ENCODE measurements at regions not wholly inside any gene's neighbourhood (a gene's known extent, or its start where the extent isn't known, plus 50 kb on each side); places are given as distances from the start of the nearest gene placed in this dataset.

DNA sequence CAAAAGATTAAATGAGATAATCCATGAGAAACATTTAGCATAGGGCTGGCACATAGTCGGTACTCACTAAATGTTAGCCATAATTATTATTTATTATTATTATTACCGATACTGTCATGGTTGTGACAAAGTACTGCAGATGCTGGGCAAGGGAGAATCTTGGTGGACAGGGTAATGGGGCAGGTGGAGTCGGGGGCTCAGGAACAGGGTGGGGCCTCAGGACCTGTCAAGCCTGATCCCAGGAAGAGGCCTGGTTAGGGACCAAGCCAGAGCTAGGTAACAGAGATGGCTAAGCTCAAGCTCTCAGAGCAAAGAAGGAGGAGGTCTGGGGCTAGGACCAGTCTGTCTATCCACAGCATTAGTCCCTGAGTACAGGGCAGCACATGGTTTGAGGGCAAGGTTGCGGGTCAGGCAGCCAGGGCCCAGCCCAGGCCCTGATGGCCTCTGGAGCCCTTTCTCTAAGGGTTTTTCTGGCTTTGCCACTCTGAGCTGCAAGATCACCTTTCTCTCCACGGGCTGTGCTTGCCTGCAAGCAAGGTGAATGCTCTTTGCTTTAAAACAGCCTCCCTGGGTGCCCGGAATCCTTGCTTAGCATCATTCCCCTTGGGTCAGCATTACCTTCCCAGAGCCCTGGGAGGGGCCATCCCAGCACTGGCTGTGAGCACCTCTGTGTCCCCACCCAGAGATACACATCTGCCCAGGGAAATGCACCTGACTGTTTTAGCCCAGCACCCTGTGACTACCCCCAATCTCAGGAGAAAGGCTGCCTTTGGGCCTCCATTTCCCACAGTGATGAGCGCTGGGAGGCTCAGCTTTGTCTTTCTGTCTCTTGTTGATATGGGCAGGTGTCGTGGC lies 572.0 kb downstream of the PTPRU start:
- H3K9me3 ChIP-seq = no peaks in the 10 kb centered on the region
- peaks cover 44% of the 10 kb centered on the region for H3K27me3 ChIP-seq
- TF ChIP-seq EP300 (IDR thresholded peaks at IDR 0.05) (no peak), POLR2AphosphoS5 (IDR thresholded peaks at IDR 0.05) (no peak), CTCF (IDR thresholded peaks at IDR 0.05) (no peak), POLR2A (IDR thresholded peaks at IDR 0.05) (no peak)
- WGBS, 2 donors (ENCODE audit: low coverage in 1 of 2) = 83 to 90% methylated on average over 1 to 7 of the region's 8 CpGs
- no peak for ATAC-seq
- H3K4me1 ChIP-seq = no peaks in the 10 kb centered on the region
- H3K27ac ChIP-seq = no peak overlapping the region
- no peak overlapping the region for H3K4me3 ChIP-seq
- no peaks in the 10 kb centered on the region for H3K36me3 ChIP-seq

DNA sequence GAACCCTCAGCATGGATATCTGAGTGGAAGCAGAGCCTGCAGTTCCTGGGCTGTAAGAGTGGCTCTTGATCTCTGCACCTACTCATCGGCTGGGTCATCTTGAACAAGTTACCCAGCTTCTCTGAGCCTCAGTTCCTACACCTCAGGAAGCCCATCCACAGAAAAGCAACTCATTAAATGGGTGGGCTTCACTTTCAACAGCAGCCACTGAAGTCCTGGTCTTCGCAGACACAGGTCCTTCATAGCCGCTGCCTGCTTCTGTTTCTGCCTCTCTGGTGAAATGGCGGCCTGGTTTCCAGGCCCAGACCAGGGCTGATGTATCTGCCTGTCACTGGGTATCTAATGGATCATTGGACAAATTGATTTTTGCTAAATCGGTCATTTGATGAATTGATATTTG lies 571.4 kb downstream of the PTPRU start:
- Histone ChIP-seq H3K4me1 (no peaks in the 10 kb centered on the region), H3K9me3 (no peaks in the 10 kb centered on the region), H3K27ac (no peak overlapping the region), H3K27me3 (peaks cover 51% of the 10 kb centered on the region), H3K36me3 (no peaks in the 10 kb centered on the region), H3K4me3 (no peak overlapping the region)
- TF ChIP-seq EP300 (IDR thresholded peaks at IDR 0.05) (no peak), POLR2AphosphoS5 (IDR thresholded peaks at IDR 0.05) (no peak), POLR2A (IDR thresholded peaks at IDR 0.05) (no peak), CTCF (IDR thresholded peaks at IDR 0.05) (no peak)
- no peak for ATAC-seq
- 100% methylated on average over 2 to 3 of the region's 5 CpGs for WGBS, 2 donors (ENCODE audit: low coverage in 1 of 2)

DNA sequence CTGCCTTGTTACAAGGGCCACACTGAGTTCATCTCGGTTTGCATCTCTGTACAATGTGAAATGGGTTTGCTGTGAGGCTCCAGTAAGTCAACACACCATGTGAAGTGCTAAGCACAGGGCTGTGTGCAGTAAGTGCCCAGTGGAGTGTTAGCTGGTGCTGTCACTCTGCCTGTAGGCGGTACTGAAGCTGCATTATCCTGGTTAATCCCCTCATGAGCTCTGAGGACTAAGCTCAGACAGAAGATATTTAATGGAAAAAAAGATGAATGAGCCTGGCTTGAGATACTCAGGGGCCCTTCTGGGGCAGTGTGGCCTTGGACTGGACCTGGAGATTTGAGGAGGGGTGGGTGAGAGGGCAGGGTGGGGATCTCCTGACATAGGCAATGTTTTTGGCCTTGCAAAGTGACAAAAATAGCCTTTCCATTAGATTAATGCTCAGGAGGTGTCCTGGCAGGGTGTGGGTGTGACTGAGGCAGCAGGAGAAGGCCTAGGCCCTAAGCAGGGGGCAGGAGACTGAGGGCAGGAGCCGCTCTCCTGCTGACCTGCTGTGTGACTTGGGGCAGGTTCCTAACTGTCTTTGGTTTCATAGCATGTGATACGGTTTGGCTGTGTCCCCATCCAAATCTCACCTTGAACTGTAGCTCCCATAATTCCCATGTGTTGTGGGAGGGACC lies 570.5 kb downstream of the PTPRU start:
- WGBS, 2 donors (ENCODE audit: low coverage in 1 of 2) = 0 to 67% methylated on average over 1 to 3 of the region's 4 CpGs
- peaks cover 60% of the 10 kb centered on the region for H3K27me3 ChIP-seq
- H3K4me3 ChIP-seq = no peak overlapping the region
- TF ChIP-seq POLR2AphosphoS5 (IDR thresholded peaks at IDR 0.05) (no peak), POLR2A (IDR thresholded peaks at IDR 0.05) (no peak), EP300 (IDR thresholded peaks at IDR 0.05) (no peak), CTCF (IDR thresholded peaks at IDR 0.05) (no peak)
- H3K36me3 ChIP-seq = no peaks in the 10 kb centered on the region
- no peak overlapping the region for H3K27ac ChIP-seq
- ATAC-seq = no peak
- H3K4me1 ChIP-seq = peaks cover 0 to 4% (median 2%) of the 10 kb centered on the region in 3 donors
- no peaks in the 10 kb centered on the region for H3K9me3 ChIP-seq

- Histone ChIP-seq H3K27ac (no peak overlapping the region), H3K27me3 (peaks cover 68% of the 10 kb centered on the region), H3K9me3 (no peaks in the 10 kb centered on the region), H3K4me1 (peaks cover 0 to 9% (median 4%) of the 10 kb centered on the region in 3 donors), H3K4me3 (no peak overlapping the region), H3K36me3 (no peaks in the 10 kb centered on the region)
- no peak for ATAC-seq
- no peak for TF ChIP-seq EP300 (IDR thresholded peaks at IDR 0.05)
- no peak for TF ChIP-seq POLR2AphosphoS5 (IDR thresholded peaks at IDR 0.05)
- no peak for TF ChIP-seq POLR2A (IDR thresholded peaks at IDR 0.05)
- TF ChIP-seq CTCF (IDR thresholded peaks at IDR 0.05) = no peak
- WGBS, 2 donors (ENCODE audit: low coverage in 1 of 2) = 62 to 86% methylated on average over 2 of the region's 4 CpGs
Measured at GRCh38 chr1:29805896-29806160, 569.5 kb downstream of the PTPRU start.
